IPS-18c (cell line): ENCODE measurements at regions not wholly inside any gene's neighbourhood (a gene's known extent, or its start where the extent isn't known, plus 50 kb on each side); places are given as distances from the start of the nearest gene placed in this dataset.

Experiments
- H3K4me3 ChIP-seq: 2 replicates; pipeline ENCODE4 v1.7.0; 2013; ENCODE audit warnings: low read depth, mild to moderate bottlenecking, low read length, moderate library complexity; ENCODE audit not compliant: insufficient read depth
- H3K9me3 ChIP-seq: one replicate; pipeline ENCODE4 v1.6.1; 2013; ENCODE audit warnings: mild to moderate bottlenecking, low read length, moderate library complexity; ENCODE audit not compliant: control insufficient read depth, insufficient read depth

DNA sequence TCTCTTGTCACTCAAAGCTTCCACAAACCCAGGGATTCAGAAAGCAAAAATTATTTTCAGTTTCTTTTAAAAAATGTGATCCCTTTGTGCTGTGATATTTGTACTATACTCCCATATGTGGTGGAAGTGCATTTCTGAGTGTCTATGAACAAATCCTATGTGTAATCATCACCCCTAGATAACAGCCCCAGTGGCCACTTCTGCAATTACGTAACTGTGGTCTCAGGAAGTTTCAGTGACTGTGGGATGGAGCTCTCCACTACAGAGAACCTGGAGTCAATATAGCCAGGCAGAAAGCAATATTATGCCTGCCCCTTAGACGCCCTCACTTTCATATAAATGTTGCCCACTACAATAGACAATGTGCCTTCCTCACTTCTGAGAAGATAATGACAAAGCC, 1101.7 kb upstream of the GHITM start:
- H3K9me3 ChIP-seq: no peaks in the 10 kb centered on the region
- H3K4me3 ChIP-seq: no peak overlapping the region

DNA sequence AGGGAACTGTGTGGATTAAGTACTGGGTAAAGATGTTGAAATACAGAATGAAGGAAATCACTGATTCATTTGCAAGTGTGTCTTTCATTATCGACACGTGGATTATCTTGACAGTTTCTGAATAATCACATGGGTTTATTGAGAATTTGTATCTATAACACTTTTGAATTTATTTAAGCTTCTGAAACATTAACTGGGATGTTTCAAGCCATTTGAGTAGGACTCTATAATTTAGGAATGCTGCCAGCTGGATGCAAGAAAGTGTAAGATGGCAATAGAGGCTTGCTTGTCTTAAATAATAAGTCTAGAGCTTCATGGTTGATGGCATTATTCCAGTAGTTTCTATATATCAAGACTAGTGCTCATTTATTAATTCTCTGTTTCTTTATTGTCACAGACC, 1100.7 kb upstream of the GHITM start:
- Histone ChIP-seq H3K9me3 (no peaks in the 10 kb centered on the region), H3K4me3 (no peak overlapping the region)

DNA sequence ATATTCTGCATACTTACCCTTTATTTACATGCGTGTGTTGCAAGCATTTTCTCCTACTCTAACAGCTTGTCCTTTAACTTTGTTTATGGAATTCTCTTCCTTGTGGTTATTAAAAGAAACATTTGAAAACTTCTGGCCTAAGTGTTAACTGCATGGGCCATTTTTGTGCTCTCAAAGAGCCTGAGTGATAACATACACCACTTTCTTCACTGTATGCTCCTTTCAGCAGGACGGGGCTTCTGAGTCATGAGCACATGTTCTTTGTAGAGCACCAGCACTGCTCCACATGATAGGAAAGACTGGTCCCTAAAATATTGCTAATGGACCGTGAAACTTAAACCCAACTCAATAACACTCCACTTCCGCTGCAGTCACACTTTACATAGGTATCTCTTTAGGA, 1093.6 kb upstream of the GHITM start:
- no peak overlapping the region for H3K4me3 ChIP-seq
- no peaks in the 10 kb centered on the region for H3K9me3 ChIP-seq

DNA sequence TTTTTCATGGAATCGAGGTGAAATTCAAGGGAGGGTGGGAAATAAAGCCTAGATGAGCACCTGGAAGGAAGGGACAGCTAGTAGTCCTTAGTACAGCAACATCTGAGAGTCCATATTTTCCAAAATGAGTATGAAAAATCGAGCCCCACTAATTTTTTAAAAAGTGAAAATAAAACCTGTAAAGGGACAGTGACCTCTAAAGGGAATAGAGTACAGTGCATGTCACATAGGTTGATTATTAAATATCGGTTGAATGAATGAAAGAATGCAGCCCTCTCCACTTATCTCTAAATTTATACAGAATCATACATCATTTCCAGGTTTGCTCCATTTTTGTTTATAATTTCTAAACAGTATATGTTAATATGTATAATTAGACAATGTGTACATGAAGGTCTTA, 1088.5 kb upstream of the GHITM start:
- Histone ChIP-seq H3K9me3 (no peaks in the 10 kb centered on the region), H3K4me3 (no peak overlapping the region)

DNA sequence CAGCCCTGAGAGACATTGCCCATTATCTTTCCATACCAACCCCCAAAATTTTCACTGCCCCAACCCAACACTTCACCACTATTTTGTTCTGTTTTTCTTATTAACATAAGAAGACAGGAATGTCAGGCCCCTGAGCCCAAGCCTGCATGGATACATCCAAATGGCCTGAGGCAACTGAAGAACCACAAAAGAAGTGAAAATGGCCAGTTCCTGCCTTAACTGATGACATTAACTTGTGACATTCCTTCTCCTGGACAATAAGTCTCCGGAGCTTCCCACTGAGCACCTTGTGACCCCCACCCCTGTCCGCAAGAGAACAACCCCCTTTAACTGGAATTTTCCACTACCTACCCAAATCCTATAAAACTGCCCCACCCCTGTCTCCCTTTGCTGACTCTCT, 1076.4 kb upstream of the GHITM start:
- Histone ChIP-seq H3K9me3 (peaks cover 8% of the 10 kb centered on the region), H3K4me3 (no peak overlapping the region)

DNA sequence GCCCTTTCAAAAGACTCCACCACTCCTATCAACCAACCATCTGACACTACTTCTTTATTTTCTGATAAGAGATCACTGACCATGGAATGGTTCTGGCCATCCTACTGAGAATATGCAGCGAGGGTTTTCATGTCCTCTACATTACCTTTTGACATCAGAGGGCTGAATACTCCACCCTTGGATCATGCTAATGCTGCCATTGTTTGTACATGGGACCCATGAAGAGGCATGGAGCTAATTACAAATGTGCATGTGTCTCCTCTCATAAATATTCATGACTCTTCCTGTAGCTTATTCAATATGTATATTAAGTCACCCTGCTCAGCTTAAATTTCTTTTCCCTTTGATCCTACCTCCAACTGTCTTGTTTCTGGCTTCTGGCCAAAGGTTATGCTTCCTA, 1065.8 kb upstream of the GHITM start:
- H3K4me3 ChIP-seq: no peak overlapping the region
- H3K9me3 ChIP-seq: no peaks in the 10 kb centered on the region

DNA sequence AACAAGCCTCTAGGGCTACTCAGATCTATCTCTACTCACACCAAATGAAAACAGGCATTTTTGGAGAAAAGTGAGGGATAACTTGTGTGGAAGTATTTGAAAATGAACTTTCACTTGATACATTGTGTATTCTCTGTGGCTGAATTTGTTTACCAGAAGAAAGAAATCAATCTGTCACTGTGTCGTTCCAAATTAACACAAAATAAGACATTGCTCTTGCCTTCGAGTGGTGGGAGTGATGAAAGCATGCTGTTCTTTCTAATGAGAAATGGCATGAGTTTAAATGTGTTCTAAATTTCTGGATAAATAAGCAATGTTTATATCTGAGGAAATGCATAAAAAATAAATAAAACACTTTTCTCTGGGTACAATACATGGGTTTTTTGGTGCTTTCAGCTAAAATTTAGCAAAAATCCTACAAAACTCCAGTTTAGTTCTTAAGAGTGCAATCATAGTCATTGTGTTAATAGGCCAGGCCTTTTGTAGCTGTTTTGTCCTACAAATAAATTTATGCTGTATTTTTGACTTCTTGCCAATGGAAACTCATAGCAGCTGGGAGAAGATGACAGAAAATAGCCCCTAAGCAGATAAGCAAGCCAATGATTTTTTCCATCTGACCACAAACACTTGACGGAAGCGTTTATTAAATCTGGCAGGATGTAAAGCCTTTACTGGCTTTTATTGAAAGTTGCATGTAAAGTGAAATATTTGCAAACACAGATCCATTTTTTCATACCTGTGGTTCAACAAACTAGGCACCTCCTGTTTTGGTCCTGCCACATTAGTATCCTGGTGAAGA, 1064.1 kb upstream of the GHITM start:
- Histone ChIP-seq H3K4me3 (no peak overlapping the region), H3K9me3 (no peaks in the 10 kb centered on the region)

DNA sequence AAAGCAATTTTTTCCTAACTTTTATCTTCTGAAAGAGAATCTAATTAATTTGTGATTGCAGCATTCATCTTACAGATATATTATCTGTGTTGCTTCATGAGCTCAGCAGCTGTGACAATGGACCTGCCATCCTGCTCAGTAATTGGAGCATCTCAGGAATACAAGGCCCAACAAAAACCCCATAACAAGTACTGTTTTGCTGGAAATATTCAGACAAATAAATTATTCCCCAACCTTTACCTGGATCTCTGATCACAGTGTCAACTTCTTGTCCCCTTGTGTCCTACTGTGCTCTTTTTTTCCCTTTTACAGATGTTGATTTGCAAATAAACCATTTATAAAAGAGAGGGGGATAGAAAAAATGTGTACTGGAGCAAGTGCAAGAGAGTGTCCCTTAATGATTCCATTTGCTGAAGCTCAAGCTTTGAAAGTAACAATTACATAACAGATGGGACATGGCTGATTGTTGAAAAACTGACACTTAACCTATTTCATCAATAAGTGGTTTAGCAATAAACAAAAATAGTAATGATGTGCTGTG, 1063.4 kb upstream of the GHITM start:
- no peak overlapping the region for H3K4me3 ChIP-seq

DNA sequence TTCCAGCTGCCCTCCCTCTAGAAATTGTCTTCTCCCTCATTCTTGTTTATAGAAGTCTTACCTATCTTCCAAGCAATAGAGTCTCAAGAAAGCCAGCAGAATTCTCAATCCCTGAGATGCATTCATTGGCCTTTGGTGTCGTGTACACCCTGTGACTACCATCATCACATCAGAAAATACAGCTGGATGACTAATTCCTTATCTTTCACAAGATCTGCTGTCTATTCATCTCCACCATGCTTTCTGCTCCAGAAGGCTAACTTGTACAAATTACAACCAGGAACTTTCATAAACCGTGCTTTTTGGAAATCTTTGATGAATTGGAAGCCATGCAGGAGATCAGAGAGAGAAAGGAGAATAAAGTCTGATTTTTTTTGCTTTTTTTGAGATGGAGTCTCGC, 1062.9 kb upstream of the GHITM start:
- H3K4me3 ChIP-seq: no peak overlapping the region
- no peaks in the 10 kb centered on the region for H3K9me3 ChIP-seq

More for the DNA sequence above, 1063.4 kb upstream of the GHITM start:
- H3K9me3 ChIP-seq: no peaks in the 10 kb centered on the region

DNA sequence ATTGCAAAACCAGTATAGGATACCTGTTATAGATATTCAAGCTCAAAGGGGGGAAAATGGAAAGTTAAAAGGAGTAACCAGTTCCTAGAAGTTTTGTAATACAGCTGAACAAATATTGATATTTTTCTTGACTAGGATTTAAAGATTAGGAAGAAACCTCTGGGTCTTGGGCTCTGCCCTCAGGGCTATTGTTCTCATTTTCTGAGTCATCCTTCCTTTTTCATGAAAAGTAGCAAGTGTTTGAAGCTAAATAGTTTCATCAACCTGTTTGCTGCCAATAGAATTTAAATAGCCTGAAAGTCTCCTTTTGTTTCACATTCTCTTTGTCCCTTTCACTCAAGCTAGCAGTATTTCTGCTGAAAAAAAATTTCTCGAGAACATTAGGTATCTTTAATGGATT, 1061.1 kb upstream of the GHITM start:
- no peak overlapping the region for H3K4me3 ChIP-seq
- H3K9me3 ChIP-seq: no peaks in the 10 kb centered on the region

DNA sequence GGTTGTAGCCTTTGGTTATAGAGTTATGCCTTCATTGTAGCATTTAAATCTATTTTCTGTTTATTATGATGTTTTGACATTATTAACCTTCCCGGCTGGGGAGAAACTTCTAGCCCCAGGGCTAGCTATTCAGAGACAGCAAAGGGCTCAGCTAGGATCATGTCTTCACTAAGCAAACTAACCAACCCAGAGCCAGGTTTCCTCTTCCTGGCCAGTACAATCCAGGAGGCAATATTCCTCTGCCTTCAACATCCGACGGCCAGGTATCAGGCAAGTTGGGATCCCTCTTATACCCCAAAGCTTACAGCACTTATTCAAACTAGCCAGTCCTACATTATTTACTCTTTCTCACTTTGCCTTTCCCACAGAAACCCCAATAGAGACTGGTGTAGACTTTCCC, 1060.7 kb upstream of the GHITM start:
- H3K9me3 ChIP-seq: no peaks in the 10 kb centered on the region
- no peak overlapping the region for H3K4me3 ChIP-seq

DNA sequence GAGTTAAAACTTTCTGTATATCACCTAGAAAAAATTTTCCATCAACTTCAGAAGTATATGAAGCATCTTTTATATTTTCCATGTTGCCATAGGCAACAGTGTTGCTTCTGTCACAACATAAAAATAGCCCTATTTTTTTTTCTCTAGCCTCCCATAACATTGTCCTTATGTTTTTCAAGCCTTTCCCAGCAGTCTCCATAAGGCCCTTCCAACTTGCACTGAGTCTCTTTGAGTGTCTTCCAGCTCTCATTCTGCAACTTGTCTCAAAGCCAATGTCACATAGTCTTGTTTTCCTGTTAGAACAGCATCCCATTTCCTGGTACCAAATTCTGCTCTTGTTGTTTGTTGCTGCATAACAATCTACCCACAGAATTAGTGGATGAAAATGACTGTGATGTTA, 1055.5 kb upstream of the GHITM start:
- H3K4me3 ChIP-seq: no peak overlapping the region
- no peaks in the 10 kb centered on the region for H3K9me3 ChIP-seq

DNA sequence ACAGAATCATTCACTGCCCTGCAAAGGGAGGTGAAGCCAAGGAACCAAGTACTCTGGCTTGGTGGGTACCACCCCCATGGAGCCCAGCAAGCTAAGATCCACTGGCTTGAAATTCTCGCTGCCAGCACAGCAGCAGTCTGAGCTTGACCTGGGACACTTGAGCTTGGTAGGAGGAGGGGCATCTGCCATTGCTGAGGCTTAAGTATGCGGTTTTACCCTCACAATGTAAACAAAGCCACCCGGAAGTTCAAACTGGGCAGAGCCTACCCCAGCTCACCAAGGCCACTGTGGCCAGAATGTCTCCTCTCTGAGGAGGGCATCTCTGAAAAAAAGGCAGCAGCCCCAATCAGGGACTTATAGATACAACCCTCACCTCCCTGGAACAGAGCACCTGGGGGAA, 1050.0 kb upstream of the GHITM start:
- Histone ChIP-seq H3K9me3 (no peaks in the 10 kb centered on the region), H3K4me3 (no peak overlapping the region)

DNA sequence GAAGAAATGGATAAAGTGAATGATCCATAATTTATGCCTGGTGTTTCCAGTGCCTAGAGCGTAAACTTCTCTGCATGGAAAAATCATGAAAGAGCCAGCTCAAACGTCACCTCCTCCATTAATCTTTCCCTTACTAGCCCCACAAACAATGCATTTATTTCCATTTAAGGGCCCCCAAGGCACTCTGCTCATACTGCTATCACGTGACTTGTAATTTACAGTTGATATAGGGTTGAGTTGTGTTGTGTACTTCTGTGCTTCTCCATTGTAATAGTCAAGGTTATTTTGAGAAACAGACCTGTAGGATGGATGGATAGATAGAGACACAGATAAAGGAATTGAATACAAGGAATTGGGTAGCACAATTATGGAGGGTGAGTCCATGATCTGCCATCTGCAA, 1034.7 kb upstream of the GHITM start:
- Histone ChIP-seq H3K9me3 (no peaks in the 10 kb centered on the region), H3K4me3 (no peak overlapping the region)

DNA sequence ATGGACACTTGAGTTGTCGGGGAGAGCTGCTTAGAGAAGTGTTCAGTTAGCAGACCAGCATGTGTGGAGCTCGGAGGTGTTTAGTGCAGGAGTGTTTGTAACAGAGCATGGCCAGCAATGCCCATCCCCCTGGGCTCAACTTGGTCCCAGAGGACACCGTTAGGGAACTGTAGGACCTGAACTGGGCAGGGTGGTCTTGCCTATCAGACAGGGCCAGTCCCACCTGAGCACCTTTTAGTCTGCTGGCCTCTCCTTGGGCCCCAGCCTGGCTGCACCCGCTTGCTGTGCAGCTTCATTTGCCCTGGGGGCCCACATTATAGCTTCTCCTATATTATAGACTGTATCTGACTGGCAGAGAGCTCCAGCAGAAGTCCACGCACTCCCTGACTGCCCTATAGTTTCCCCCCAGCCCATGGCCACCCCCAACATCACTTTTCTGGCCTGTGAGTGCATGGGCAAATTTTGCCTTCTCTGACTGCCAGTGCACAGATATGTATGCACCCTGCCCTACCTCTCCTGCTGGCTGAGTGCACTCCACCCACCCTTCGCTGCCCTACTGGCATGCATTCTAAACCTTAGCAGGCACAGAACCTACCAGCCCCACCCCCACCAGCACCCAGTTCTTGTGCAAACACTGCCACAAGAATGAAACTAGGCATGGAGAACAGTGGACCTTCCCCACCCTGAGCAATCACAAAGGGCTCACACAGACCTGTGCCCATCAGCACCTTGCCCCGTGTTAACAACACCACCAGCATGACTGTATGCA, 1030.6 kb upstream of the GHITM start:
- Histone ChIP-seq H3K9me3 (no peaks in the 10 kb centered on the region), H3K4me3 (no peak overlapping the region; the same call in 1 of the 2 replicates)

DNA sequence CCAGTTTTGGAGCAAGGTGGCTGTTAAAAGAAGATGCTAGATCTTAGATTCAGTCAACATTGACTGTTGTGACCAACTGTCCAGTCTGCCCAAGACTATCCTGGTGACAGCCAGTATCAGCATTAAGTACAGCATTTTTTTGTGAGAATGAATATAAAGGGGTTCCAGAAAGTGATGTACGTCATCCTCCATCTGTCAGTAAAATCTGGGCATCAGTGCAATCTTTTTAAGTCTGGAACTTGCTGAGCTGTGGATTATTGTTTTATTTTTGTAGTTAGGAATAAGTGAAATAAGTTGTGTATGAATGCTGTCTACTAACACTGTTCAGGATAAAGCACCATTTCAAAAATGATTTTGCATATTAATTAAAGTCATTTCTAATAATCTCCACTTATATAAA, 1020.0 kb upstream of the GHITM start:
- no peak overlapping the region for H3K4me3 ChIP-seq
- peaks cover 2% of the 10 kb centered on the region for H3K9me3 ChIP-seq

DNA sequence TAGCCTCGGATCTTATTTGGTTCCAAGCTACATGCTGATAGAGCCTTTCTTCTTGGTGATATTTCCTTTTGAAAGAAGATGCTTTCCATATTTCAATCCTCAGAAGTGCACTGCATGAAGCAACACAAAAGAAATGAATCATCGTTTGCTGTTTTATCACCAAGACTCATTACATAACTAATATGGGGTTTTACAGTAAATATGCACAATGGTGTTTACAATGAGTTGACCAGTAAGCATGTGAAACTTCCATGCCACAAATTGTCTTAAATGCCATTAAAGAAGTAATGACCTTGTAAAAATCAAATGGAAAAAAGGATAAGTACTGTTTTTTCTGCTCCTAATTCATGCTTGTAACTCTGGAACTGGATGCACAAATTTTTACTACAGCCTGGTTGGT, 1017.0 kb upstream of the GHITM start:
- Histone ChIP-seq H3K4me3 (no peak overlapping the region), H3K9me3 (peaks cover 2% of the 10 kb centered on the region)

DNA sequence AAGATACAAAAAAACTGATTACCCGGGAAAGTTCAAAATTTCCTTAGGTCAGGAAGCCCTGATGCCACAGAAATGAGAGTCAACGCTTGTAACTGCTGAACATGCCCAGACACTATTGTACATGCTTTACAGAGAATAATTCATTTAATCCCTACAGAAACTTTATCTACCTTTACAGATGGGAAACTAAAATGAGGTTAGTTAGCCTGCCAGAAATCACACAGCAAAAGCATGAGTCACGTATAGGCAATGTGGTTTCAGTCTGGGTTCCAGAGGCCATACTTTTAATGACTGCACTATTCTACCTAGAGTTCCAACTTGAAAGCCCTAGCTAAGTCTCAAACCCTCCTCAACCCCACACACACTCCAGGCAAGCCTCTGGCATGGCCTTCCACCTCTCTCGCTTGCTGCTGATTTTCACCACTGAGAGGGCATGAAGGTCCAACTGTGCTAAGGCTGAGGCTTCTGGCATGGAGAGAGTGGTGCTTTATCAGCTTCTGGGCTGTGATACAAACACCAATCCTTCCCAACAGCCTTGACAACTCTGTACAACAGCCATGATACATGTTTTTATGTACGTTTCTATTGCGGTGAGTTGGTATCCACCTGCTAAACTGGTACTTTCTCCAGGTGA, 1011.2 kb upstream of the GHITM start:
- no peak overlapping the region for H3K4me3 ChIP-seq
- H3K9me3 ChIP-seq: no peaks in the 10 kb centered on the region
